Skeletal muscle tissue (tissue), 3 donors: ENCODE measurements at regions not wholly inside any gene's neighbourhood (a gene's known extent, or its start where the extent isn't known, plus 50 kb on each side); places are given as distances from the start of the nearest gene placed in this dataset.
"Not testable (repeated sequence)": the region's sequence is repeated elsewhere in the genome, so short reads cannot be mapped to it uniquely, and the experiment has no call there.

ENCODE experiments used
- H3K27ac ChIP-seq: one replicate; pipeline ENCODE4 v1.7.0; 2013; ENCODE audit warnings: mild to moderate bottlenecking, low read depth, low read length, inconsistent platforms
- H3K27me3 ChIP-seq, 3 donors: one replicate each; pipeline ENCODE4 v1.7.0; 2013; ENCODE audit warnings: low read length in 3 of 3; ENCODE audit not compliant: control insufficient read depth in 3 of 3, insufficient read depth in 3 of 3
- H3K36me3 ChIP-seq, 3 donors: one replicate each; pipeline ENCODE4 v1.7.0; 2013; ENCODE audit warnings: low read length in 3 of 3; ENCODE audit not compliant: control insufficient read depth in 3 of 3, insufficient read depth in 3 of 3
- H3K4me1 ChIP-seq, 3 donors: one replicate each; pipeline ENCODE4 v1.7.0; 2013; ENCODE audit warnings: low read length in 3 of 3, mild to moderate bottlenecking in 3 of 3; ENCODE audit not compliant: control insufficient read depth in 3 of 3, insufficient read depth in 3 of 3
- H3K4me3 ChIP-seq, 3 donors: one replicate each; pipeline ENCODE4 v1.7.0; 2013; ENCODE audit warnings: low read length in 3 of 3
- H3K9ac ChIP-seq, 3 donors: one replicate each; pipeline ENCODE4 v1.7.0; 2013; ENCODE audit warnings: low read length in 3 of 3, mild to moderate bottlenecking in 3 of 3, moderate library complexity in 2 of 3, low read depth in 1 of 3
- H3K9me3 ChIP-seq, 3 donors: one replicate each; pipeline ENCODE4 v1.7.0; 2013; ENCODE audit warnings: low read length in 3 of 3; ENCODE audit not compliant: control insufficient read depth in 3 of 3
- donor health status: Osteomylitis.

DNA sequence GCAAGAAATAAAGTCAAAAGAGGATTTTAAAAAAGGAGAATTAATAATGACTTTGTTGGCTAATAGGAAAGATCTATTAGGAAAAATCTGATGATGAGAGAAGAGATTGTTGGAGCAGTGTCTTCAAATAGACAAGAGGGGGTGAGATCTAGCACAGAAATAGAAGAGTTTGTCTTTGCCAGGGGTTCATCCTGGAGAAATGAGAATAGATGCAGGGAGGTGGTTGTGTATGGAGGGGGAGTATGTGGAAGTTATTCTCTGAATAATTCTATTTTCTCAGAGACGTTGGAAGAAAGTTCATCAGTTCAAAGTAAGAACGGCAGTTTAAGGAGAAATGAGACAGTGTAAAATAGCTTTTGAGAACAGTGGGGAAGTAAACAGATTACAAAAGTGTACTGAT lies 161.3 kb downstream of the TM2D1 start:
- peaks cover 0 to 11% (median 10%) of the 10 kb centered on the region in 3 donors for H3K9me3 ChIP-seq
- H3K27me3 ChIP-seq = no peaks in the 10 kb centered on the region
- H3K4me3 ChIP-seq = no peak overlapping the region
- H3K9ac ChIP-seq = no peak overlapping the region
- H3K36me3 ChIP-seq = no peaks in the 10 kb centered on the region
- no peak overlapping the region for H3K27ac ChIP-seq
- no peaks in the 10 kb centered on the region for H3K4me1 ChIP-seq

DNA sequence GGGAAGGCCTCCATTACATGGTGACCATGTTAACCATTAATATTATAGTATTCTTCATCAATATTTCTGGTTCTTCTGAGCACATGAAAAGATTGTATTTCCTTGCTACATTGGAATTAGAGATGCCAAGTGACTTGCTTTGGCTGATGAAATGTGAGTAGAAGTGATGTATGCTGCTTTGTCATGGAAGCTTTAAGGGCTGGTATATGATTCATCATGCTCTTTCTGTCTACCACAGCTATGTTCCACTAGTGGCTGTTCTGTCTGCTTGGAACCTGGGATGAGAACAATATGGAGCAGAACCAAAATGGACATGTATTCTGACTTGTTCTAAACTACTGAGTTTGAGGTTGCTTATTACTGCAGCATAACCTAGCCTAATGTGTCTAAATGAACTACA lies 163.3 kb downstream of the TM2D1 start:
- no peak overlapping the region for H3K27ac ChIP-seq
- H3K9me3 ChIP-seq = peaks cover 0 to 11% (median 8%) of the 10 kb centered on the region in 3 donors
- H3K36me3 ChIP-seq = no peaks in the 10 kb centered on the region
- no peak overlapping the region for H3K4me3 ChIP-seq
- no peaks in the 10 kb centered on the region for H3K27me3 ChIP-seq
- H3K9ac ChIP-seq = no peak overlapping the region
- no peaks in the 10 kb centered on the region for H3K4me1 ChIP-seq

DNA sequence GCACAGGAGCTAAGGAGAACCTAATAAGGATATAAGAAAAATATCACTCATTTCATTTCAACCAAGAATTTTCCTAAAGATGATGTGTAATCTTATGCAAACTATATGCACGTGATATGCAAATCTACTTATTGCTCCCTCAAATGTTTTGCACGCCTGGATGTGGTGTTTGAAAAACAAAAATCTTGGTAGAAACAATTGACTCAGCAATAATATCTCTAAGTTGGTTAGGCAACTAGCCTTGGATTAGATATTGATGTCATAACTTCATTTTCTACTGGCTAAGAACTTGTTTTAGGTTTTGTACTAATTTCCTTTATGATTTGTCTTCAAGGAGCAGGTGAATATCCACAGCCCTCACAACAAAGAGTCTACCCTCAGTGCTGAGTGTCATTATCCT lies 164.6 kb downstream of the TM2D1 start:
- H3K27me3 ChIP-seq = no peaks in the 10 kb centered on the region

DNA sequence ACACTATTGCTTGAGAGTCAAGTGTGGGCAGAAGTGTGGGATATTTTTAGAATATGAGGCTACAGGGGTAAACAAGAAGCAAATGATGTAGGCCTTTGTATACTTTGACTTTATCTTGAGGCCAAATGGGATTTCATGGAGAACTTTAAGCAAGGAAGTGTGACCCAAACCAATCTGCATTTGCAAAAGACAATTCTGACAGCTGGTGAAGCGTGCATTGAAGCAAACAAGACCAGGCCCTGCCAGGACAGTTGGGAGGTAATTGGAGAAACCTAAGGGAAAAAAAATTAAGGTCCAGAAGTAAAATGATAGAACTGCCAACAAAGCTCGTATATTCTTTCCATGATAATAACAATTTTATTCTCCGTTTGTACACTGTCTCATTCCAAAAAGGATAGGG lies 168.3 kb downstream of the TM2D1 start:
- H3K9ac ChIP-seq = no peak overlapping the region
- H3K4me1 ChIP-seq = no peaks in the 10 kb centered on the region
- no peak overlapping the region for H3K27ac ChIP-seq
- H3K36me3 ChIP-seq = no peaks in the 10 kb centered on the region
- no peaks in the 10 kb centered on the region for H3K27me3 ChIP-seq
- no peaks in the 10 kb centered on the region for H3K9me3 ChIP-seq
- no peak overlapping the region for H3K4me3 ChIP-seq

More for the DNA sequence above, 164.6 kb downstream of the TM2D1 start:
- Histone ChIP-seq H3K36me3 (no peaks in the 10 kb centered on the region), H3K9me3 (peaks cover 0 to 1% (median 0%) of the 10 kb centered on the region in 3 donors), H3K4me3 (no peak overlapping the region), H3K9ac (no peak overlapping the region), H3K27ac (no peak overlapping the region), H3K4me1 (no peaks in the 10 kb centered on the region)

DNA sequence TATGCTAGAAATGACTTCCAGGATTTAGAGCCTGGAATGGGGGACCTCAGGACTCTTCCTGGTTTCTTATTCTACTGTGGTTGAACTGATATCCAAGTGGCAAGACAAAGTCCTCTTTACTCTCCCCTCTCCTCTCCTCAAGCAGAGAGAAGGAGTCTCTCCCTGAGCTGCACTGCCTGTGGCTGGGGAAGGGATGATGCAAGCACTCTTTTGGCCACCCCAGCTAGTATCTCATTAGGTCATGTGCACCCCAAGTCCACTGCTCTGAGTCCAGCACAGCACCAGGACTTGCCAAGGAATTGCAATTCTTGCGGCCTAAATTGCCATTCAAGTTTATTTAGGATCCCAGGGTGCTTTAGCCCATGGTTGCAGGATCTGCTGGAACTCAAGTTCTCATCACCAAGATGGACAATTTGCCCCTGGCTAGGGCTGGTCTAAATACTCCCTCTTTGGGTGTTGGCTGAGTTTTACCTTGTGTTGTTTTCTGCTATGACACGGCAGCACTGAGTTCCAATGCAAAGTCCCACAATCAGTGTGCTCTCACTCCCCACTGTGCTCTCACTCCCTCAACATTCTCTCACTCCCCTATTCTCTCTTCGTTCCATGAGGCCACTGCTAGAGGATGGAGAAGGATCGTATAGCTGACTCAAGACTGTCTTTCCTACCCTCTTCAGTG lies 172.2 kb downstream of the TM2D1 start:
- Histone ChIP-seq H3K9me3 (no peaks in the 10 kb centered on the region), H3K27me3 (no peaks in the 10 kb centered on the region), H3K4me1 (no peaks in the 10 kb centered on the region), H3K36me3 (no peaks in the 10 kb centered on the region), H3K9ac (no peak overlapping the region), H3K4me3 (no peak overlapping the region), H3K27ac (no peak overlapping the region)

DNA sequence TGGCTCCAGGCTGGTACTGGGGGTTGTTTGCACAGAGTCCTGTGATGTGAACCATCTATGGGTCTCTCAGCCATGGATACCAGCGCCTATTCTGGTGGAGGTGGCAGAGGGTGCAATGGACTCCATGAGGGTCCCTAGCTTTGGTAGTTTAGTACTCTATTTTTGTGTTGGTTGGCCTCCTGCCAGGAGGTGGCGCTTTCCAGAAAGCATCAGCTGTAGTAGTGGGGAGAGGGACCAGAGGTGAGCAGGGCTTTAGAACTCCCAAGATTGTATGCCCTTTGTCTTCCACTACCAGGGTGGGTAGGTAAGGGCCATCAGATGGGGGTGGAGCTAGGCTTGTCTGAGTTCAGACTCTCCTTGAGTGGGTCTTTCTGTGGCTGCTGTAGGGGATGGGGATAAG lies 177.6 kb downstream of the TM2D1 start:
- H3K4me3 ChIP-seq, H3K27ac ChIP-seq, H3K4me1 ChIP-seq, H3K9ac ChIP-seq, H3K36me3 ChIP-seq, H3K9me3 ChIP-seq, H3K27me3 ChIP-seq: not testable (repeated sequence)

DNA sequence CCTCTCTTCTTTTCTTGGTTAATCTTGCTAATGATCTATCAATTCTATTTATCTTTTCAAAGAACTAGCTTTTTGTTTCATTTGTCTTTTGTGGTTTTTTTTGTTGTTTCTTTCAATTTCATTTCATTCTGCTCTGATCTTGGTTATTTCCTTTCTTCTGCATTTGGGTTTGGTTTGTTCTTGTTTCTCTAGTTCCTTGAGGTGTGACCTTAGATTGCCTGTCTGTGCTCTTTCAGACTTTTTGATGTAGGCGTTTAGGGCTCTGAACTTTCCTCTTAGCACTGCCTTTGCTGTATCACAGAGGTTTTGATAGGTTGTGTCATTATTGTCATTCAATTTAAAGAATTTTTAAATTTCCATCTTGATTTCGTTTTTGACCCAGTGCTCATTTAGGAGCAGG lies 180.1 kb downstream of the TM2D1 start:
- not testable (repeated sequence) for H3K27me3 ChIP-seq, H3K36me3 ChIP-seq, H3K9me3 ChIP-seq, H3K9ac ChIP-seq, H3K27ac ChIP-seq, H3K4me1 ChIP-seq, H3K4me3 ChIP-seq

DNA sequence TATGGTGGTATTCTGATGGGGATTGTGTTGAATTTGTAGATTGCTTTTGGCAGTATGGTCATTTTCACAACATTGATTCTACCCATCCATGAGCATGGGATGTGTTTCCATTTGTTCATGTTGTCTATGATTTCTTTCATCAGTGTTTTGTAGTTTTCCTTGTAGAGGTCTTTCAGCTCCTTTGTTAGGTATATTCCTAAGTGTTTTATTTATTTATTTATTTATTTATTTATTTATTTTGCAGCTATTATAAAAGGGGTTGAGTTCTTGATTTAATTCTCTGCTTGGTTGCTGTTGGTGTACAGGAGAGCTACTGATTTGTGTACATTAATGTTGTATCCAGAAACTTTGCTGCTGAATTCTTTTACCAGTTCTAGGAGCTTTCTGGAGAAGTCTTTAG lies 181.4 kb downstream of the TM2D1 start:
- H3K27ac ChIP-seq, H3K4me1 ChIP-seq, H3K4me3 ChIP-seq, H3K9me3 ChIP-seq, H3K9ac ChIP-seq, H3K36me3 ChIP-seq, H3K27me3 ChIP-seq: not testable (repeated sequence)

DNA sequence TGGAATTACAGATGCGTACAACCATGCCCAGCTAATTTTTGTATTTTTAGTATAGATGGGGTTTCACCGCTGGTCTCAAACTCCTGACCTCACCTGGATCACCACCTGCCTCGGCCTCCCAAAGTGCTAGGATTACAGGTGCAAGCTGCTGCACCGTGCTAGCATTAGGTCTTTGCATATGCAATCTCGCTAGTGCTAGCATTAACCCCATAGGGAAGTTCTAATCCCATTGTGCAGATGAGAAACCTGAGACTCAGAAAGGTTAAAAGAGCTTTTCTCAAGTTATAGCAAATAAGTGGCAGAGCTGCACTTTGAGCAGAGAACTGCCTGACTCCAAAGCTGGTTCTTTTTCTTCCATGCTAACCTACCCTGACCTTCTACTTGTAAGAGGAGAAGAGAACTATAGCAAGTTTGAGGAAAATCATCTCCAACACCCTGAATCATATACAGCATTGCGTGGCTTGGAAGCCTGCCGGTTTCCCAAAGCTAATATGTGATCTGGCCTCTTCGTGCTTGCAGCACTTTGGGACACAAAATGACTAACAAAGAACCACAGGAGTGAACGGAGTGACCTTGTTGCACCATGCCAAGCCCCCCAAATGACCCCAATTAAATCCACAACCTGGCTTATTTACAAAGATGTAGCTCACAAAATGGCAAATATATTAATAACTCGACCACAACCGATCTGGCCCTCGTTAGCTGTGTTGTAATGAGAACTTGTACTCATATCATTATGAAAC lies 185.1 kb downstream of the TM2D1 start:
- Histone ChIP-seq H3K36me3 (no peaks in the 10 kb centered on the region), H3K9ac (no peak overlapping the region), H3K4me1 (no peaks in the 10 kb centered on the region), H3K27me3 (no peaks in the 10 kb centered on the region), H3K4me3 (no peak overlapping the region), H3K9me3 (peaks cover 0 to 2% (median 1%) of the 10 kb centered on the region in 3 donors), H3K27ac (no peak overlapping the region)

DNA sequence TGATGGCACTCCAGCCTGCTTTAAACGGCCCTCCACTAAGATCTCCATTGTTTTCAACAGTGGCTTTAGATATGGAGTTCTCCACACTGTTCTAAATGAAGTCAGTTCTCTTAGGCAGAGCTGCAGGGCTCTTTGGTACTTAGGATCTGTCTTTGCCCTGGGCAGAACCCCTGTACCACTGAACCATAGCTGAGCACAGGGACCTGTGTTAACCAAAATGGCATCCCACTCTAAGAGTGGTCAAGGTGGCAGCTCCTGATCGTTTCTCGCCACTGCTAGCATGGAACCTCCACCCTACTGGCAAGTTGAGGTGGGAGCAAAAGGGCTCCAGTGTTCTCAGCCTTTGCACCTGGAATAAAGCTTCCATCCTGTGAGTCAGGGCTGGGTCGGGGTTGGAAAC lies 186.7 kb downstream of the TM2D1 start:
- H3K9me3 ChIP-seq = peaks cover 0 to 3% (median 2%) of the 10 kb centered on the region in 3 donors
- H3K27ac ChIP-seq = no peak overlapping the region
- no peak overlapping the region for H3K4me3 ChIP-seq
- H3K9ac ChIP-seq = no peak overlapping the region
- no peaks in the 10 kb centered on the region for H3K4me1 ChIP-seq
- no peaks in the 10 kb centered on the region for H3K27me3 ChIP-seq
- no peaks in the 10 kb centered on the region for H3K36me3 ChIP-seq
